IPS-18c (cell line): ENCODE measurements at regions not wholly inside any gene's neighbourhood (a gene's known extent, or its start where the extent isn't known, plus 50 kb on each side); places are given as distances from the start of the nearest gene placed in this dataset.
"Not testable (repeated sequence)": the region's sequence is repeated elsewhere in the genome, so short reads cannot be mapped to it uniquely, and the experiment has no call there.

Experiments
- H3K4me3 ChIP-seq: 2 replicates; pipeline ENCODE4 v1.7.0; 2013; ENCODE audit warnings: low read depth, mild to moderate bottlenecking, low read length, moderate library complexity; ENCODE audit not compliant: insufficient read depth
- H3K9me3 ChIP-seq: one replicate; pipeline ENCODE4 v1.6.1; 2013; ENCODE audit warnings: mild to moderate bottlenecking, low read length, moderate library complexity; ENCODE audit not compliant: control insufficient read depth, insufficient read depth

DNA sequence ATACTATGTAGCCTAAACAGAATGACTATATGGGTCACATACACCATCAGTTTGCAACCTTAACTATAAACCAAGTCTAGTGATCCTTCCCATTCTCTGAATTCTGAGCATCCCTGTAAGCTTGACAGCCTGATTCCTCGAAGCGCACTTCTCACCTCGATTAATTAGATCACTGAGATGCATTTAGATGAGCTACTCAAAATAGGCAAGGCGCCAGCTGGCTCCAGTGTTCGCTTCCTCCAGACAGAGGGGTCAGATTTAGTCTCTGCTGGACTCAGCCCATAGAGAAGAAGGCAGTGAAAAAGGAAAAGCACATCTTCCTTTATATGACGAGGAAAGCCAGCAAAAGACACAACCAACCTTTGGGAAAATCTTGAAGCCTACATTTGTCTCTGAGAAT, 371.5 kb downstream of the MLLT3 start:
- H3K9me3 ChIP-seq, result no peaks in the 10 kb centered on the region

DNA sequence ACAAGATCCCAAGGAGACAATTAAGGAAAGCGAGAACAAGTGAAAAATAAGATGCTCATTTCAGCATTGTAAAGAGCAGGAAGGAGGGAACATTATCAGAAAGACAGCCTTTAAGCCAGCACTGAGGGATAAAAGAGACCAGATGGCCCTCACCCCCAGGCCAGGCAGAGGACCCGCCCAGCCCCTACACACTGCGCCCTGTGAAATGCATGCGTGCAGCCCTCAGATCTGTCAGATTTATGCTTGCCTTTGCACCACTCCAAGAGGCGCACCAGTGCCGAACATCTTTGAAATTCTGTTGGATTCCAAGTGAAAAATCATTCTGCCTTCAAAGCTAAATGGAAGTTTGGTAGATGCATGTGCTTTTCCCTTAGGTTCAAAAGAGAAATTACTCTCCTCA, 378.0 kb downstream of the MLLT3 start:
- H3K4me3 ChIP-seq, result no peak overlapping the region
- no peaks in the 10 kb centered on the region for H3K9me3 ChIP-seq

More for the DNA sequence above, 371.5 kb downstream of the MLLT3 start:
- H3K4me3 ChIP-seq, result no peak overlapping the region

- Histone ChIP-seq H3K9me3 (no peaks in the 10 kb centered on the region), H3K4me3 (no peak overlapping the region)
Observed at GRCh38 chr9:20243841-20244240, 378.5 kb downstream of the MLLT3 start.

DNA sequence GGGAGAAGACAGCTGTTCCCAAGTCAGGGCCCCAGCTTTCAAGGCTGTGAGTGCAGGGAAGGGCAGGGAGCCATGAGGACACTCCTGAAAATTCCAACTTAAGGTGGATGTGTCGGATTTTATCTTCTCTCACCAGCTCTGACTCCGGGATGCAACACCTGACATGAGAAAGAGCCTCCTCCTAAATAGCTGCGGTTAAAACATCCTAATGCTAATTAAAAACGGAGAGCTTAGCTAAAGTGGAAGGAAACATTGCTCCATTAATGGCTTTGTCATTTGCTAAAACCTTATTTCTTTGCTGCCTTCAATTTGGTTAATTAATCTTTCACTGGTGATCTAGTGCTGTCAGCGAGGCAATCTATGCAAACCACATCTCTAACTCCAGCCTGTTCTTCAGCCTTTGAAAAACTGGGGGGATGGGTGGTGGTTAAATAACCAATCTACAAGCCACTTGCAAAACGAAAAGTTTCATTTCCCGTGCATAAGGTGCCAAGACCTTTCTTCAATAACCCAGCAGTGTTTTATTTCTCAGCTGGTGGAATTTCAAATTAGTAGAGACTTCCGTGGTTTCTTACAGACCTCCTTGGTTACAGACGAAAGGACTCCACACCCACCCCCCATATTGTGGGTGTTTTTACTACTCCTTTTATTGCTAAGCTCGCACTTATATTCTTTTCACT, 379.6 kb downstream of the MLLT3 start:
- no peaks in the 10 kb centered on the region for H3K9me3 ChIP-seq
- no peak overlapping the region for H3K4me3 ChIP-seq

- no peaks in the 10 kb centered on the region for H3K9me3 ChIP-seq
Observed at GRCh38 chr9:20240498-20240897, 381.8 kb downstream of the MLLT3 start.

DNA sequence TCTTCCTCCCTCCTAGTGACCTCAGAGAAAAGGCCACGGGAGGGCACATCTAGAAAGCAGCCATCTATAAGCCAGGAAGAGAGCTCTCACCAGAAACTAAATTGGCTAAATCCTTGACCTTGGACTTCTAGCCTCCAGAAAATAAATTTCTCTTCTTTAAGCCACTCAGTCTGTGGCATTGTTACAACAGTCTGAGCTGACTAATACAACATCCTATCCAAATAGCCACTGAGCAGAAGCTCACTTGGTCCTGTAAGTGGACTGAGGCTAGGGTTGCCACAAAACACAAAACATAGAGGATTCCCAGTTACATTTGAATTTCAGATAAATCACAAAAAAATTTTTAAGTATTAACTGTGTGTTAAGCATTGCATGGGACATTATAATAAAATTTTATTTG, 383.4 kb downstream of the MLLT3 start:
- H3K9me3 ChIP-seq, result peaks cover 2% of the 10 kb centered on the region

More at GRCh38 chr9:20240498-20240897, 381.8 kb downstream of the MLLT3 start:
- H3K4me3 ChIP-seq, result no peak overlapping the region

DNA sequence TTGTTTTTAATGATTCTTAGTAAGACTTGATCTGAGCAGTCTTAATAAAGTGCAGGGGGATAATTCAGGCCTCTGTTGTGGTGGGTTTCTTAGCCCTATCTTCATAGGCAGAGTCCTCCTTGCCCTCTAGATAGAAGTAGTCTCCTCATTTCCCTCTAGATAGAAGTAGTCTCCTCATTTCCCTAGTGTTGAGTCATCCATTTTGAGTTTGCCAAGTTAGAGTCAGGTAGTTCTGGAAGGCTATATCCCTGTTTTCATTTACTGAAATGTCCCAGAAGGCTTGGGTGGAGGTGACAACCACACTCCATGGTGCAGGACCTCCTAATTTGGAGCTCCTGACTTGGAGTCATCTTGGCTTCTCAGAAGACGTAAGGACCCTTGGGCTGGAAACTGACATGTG, 384.6 kb downstream of the MLLT3 start:
- H3K4me3 ChIP-seq, result no peak overlapping the region
- peaks cover 2% of the 10 kb centered on the region for H3K9me3 ChIP-seq

More for the DNA sequence above, 383.4 kb downstream of the MLLT3 start:
- no peak overlapping the region for H3K4me3 ChIP-seq

GRCh38 chr9:20236676-20237075, 385.6 kb downstream of the MLLT3 start:
- H3K4me3 ChIP-seq, result no peak overlapping the region
- peaks cover 2% of the 10 kb centered on the region for H3K9me3 ChIP-seq

- H3K9me3 ChIP-seq, H3K4me3 ChIP-seq: not testable (repeated sequence)
Observed at GRCh38 chr9:20235206-20235605, 387.1 kb downstream of the MLLT3 start.

GRCh38 chr9:20228096-20228495, 394.2 kb downstream of the MLLT3 start:
- Histone ChIP-seq H3K9me3 (no peaks in the 10 kb centered on the region), H3K4me3 (no peak overlapping the region)

DNA sequence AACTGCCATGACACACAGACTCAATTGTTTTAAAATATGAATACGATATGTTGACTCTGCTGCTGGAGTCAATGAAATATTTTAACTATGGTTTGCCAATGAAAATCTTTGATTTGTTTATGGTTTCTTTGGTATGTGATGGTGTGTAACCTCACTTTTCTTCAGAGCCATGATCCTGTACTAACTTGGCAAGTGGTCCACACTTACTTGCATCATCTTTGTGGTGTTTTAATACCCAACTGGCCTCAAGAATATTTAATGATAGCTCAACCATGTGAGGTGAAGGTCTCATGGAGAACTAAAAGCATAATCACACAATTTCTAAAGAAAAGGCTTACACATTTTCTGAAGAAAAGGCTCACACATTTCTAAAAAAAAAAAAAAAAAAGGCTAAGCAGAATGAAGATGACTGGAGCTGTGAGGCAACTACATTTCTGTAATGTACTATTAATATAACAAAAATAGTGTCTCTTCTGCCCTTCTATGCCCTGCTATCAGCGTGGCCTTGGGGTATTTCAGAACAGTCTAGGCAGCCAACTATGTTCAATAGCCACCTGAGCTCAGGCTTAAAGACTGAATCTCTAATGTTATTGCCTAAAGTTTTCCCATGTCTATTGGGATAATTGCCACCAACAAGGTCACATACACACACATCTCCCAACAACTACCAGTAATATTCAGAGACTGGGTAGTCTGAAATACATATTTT, 395.0 kb downstream of the MLLT3 start:
- Histone ChIP-seq H3K4me3 (no peak overlapping the region), H3K9me3 (no peaks in the 10 kb centered on the region)

- Histone ChIP-seq H3K9me3 (no peaks in the 10 kb centered on the region), H3K4me3 (no peak overlapping the region)
Observed at GRCh38 chr9:20226345-20226744, 396.0 kb downstream of the MLLT3 start.

DNA sequence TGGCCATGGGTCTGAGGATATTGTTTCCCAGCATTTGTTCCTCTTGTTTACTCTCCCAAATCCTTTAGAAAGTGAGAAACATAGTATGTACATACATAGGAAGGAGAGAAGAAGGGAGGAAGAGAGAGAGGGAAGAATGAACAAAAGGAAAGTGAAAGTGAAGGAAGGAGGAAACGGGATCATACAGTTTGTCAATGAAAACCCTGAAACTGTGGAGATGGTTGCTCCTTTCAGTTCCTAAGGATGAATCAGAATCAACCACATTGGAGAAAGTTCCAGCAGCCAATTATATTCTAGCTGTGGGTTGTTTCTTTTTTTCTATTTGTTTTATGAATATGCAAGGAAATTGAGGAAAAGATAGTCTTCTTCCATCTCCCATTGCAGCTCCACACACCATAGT, 396.5 kb downstream of the MLLT3 start:
- H3K9me3 ChIP-seq, result no peaks in the 10 kb centered on the region
- H3K4me3 ChIP-seq, result no peak overlapping the region

- Histone ChIP-seq H3K9me3 (no peaks in the 10 kb centered on the region), H3K4me3 (no peak overlapping the region)
Observed at GRCh38 chr9:20224756-20225155, 397.5 kb downstream of the MLLT3 start.

DNA sequence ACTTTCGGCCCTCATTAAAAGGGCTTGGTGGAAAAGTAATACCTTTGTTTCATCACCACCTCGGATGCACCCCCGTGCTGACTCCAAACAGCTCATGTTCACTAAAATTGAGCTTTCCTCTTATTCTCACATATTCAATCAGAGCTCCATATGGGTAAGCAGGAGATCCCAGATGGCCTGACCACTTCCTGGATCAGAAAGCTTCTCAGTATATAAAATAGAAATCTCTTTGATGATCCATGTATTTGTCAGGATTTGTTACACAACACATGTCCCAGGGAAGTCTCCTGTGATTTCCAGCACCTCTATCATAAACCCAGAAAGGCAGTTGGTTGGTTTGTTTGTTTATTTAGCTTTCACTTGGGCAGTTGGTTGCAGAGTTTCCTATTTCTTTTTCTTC, 402.0 kb downstream of the MLLT3 start:
- no peaks in the 10 kb centered on the region for H3K9me3 ChIP-seq
- no peak overlapping the region for H3K4me3 ChIP-seq

DNA sequence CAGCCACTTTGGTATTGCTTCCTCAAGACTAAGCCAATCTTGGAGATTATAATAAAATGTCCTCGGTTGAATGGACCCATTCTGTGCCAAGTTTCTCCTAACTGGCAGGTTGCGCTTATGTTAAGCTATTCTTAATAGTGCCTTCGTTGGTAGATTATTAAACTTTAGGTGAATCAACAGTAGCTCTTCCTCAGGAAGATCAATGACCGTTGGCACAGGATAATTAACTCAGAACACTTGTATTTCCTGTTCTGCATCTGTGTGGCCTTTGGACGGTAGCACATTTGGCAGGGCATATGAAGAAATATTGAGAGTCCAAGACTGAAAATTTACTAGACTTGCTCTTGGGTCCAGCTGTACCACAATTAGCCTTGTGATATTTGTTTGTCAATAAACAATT, 402.9 kb downstream of the MLLT3 start:
- H3K4me3 ChIP-seq, result no peak overlapping the region
- no peaks in the 10 kb centered on the region for H3K9me3 ChIP-seq

- H3K4me3 ChIP-seq, result no peak overlapping the region
- H3K9me3 ChIP-seq, result no peaks in the 10 kb centered on the region
Observed at GRCh38 chr9:20217596-20217995, 404.7 kb downstream of the MLLT3 start.

- Histone ChIP-seq H3K4me3 (no peak overlapping the region), H3K9me3 (no peaks in the 10 kb centered on the region)
Observed at GRCh38 chr9:20216438-20216837, 405.9 kb downstream of the MLLT3 start.

DNA sequence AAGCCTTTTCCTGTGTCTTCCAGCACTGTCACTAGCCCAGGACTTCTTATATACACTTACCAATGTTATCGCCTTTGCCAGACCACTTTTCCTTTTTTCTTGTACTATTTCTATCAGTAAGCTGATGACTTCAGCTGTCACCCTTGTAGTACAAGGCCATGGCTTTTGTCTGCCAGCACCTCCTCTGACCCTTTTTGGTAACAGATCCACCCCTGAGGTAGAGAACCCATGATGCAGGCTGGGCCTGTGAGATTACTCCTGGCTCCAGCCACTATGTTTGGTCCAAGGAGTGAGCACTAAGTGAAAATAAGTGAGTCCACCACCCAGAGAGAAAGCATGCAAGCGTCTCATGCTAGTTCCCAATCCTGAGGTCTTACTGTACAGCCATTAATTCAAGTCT, 406.7 kb downstream of the MLLT3 start:
- H3K9me3 ChIP-seq, result no peaks in the 10 kb centered on the region

More for the DNA sequence above, 406.7 kb downstream of the MLLT3 start:
- H3K4me3 ChIP-seq, result no peak overlapping the region
